GM18502 (cell line): ENCODE measurements at regions not wholly inside any gene's neighbourhood (a gene's known extent, or its start where the extent isn't known, plus 50 kb on each side); places are given as distances from the start of the nearest gene placed in this dataset.
"Not testable (repeated sequence)": the region's sequence is repeated elsewhere in the genome, so short reads cannot be mapped to it uniquely, and the experiment has no call there.

Experiments used
- ATAC-seq: cut with Tn5 transposase; IDR thresholded peaks from one replicate; pipeline ENCODE4 v1.9.1; 2021; ENCODE audit warnings: mild to moderate bottlenecking; ENCODE audit not compliant: unreplicated experiment, poor library complexity

- no peak for ATAC-seq
Observed at GRCh38 chr3:87120236-87120635, 106.9 kb upstream of the CHMP2B start.

DNA sequence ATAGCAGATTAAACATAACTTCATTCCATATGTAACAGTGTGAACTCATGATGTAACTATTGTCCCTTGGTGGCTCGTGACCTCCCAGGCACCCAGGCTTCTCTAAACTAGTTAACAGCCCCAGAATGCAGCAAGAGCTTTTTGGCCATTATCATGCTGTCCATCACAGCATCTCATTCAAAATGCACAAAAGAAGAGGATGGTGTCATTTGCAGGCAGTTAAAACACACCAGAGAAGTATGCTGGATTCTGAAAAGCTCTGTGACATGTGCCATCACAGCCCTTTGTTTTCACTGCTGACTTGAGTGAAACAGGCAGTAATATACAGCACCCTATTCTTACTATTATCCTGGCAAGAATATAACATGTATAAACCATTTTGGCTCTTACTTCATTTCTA lies 117.6 kb upstream of the CHMP2B start:
- no peak for ATAC-seq

DNA sequence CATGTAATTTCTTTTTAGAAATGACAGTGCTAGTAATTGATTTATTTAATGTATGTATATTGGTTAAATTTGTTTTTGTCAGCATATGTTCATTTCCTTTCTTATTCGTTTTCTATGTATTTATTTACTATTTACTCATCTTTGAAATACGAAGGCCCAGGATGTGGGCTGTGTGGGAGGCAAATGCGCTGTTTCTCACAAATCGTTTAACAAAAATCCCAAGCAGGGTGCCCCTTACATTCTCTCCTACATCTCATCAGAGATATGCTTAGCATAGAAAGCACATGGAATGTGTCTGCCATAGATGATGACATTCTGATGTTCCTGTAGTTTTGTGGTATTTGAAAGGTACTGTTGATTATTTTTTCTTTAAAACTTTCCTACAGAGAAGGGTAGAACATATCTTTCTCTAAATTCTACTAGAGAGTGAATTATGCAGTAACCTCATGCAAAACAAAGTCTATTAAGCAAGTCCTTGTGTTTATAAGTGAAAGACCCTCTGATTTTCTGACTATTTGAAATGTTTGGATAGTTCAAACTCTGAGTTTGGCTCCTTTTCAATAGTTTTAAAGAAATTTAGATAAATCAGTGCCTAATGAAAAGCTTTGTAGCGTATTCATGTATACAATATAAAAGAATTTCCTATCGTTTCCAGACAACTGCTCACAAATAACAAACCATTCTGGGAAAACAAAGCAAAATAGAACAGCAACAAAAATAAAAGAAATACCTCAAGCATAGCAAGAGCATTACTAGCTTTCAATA lies 111.1 kb upstream of the VGLL3 start:
- no peak for ATAC-seq

DNA sequence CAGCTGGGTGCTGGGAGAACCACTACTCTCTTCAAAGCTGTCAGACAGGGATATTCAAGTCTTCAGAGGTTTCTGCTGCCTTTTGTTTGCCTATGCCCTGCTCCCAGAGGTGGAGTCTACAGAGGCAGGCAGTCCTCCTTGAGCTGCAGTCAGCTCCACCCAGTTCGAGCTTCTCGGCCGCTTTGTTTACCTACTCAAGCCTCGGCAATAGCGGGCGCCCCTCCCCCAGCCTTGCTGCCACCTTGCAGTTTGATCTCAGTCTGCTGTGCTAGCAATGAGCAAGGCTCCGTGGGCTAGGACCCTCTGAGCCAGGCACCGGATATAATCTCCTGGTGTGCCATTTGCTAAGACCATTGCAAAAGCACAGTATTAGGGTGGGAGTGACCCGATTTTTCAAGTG lies 106.8 kb upstream of the VGLL3 start:
- ATAC-seq = not testable (repeated sequence)

GRCh38 chr3:87090631-87091030 lies 99.7 kb upstream of the VGLL3 start:
- no peak for ATAC-seq

DNA sequence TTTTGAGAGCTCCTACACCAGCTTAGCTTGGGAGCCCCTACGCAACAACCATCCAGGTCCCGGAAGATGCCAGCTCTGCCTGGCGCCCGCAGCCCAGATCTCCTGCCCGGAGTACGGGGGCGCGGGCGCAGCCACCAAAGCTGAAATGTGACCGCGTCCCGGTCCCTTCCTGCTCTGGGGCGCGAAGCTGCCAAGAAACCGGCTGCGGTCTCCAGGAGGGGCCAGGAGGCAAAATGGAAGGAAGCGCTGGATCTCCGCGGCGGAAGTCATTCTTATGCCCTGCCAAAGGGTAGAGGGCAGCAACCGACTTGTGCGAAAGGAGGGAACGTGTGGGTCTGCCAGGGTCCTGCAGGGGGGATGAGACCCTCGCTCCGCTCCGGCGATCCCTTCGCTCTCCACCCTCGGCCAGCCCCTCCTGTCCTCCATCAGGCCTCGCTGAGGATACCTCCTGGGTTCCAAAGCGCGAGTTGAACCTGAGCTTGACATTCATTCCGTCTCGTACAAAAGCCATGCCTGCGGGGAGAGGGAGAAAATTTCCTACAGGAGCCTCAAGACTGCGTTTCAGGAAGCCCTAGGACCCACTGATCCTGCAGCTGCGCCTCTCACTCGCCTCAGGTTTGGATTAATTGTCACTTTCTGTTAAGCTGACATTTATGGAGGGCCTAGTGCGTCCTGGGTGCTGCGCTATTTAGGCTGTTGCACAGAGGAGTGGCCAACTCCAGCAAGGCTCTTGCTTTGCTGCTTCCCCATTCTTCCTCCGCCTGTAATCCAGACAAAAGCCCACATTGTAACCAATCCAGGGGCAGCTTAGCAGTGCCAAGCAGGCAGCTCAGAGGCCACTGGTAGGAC lies 98.3 kb upstream of the VGLL3 start:
- peak; percentile 79 for ATAC-seq

GRCh38 chr3:87088430-87088992 lies 97.6 kb upstream of the VGLL3 start:
- no peak for ATAC-seq

DNA sequence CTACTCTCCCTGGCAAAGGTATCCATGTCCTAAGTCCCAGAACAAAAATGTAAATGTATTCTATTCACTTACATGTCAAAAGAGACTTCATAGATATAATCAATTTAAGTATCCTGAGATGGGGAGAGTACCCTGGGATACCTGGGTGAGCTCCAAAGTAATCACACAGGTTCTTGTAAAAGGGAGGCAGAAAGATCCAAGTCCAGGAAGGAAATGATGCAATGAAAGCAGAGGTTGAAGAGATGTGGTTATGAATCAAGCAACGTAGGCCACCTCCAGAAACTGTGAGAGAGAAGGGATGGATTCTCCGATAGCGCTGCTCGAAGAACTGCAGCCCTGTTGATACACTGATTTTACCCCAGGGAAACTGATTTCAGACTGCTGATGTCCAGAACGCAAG lies 93.9 kb upstream of the VGLL3 start:
- no peak for ATAC-seq

DNA sequence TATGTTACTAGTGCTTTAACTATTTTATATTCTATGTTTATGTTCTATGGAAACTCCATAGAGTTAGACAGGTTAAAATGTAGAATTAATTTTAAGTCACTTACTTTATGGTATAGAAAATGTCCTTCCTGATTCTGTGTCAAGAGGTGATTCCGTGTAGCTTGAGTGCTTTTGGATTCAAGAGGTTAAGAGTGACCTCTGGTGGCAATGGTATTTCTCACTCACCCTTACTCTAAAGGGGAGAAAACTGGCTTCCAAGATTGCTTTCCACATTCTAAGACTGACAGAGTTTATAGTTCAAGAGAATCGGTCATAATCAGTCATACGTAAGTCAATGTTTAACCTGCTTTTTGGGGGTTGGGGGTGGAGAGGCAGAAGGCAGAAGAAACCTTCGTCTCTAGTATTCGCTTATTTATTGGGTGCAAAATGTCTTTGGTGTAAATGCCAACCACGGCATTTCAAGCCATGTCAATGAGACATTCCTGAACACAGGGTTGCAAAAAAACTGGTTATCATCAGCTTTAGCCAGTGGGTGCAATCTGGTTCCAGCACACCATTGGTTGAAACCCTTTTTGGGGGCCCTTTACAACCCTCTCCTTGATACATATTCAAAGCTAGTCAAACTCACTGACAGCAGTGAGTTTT lies 92.0 kb upstream of the VGLL3 start:
- peak; percentile 83 for ATAC-seq

DNA sequence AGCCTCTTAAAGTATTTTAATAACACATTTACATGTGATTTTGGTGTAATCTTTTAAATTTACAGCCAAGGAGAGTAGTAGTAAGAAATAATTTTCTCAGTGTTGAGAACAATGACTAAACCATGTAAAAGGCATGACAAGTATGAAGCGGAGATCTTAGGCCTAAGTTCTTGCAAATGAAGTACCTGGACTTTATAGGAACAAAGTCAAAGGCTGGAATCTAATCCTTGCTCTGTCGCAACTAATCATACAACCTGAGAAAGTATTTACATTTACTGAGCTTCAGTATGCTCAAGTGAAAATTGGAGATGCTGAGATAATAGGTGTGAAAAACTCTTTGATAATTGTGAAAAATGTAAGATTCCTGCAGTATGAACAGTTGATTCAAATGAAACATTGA lies 86.4 kb upstream of the VGLL3 start:
- no peak for ATAC-seq

DNA sequence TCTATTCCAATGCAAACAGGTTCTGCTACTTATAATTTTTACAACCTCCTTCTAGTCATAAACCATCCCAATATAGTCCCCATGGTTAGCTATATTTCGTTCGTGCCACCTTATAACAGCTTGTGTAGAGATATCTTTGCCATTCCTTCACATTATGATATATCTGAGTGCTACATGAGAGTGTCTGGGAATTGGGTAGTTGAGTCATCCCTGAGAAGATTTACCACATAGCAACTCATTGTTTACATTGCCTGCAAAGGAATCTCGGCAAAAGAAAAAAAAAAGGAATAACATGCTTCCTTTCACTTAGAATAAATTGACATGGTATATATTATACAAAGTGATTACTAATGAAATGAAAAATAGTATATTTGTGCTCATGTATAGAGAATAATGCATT lies 86.0 kb upstream of the VGLL3 start:
- ATAC-seq = no peak

DNA sequence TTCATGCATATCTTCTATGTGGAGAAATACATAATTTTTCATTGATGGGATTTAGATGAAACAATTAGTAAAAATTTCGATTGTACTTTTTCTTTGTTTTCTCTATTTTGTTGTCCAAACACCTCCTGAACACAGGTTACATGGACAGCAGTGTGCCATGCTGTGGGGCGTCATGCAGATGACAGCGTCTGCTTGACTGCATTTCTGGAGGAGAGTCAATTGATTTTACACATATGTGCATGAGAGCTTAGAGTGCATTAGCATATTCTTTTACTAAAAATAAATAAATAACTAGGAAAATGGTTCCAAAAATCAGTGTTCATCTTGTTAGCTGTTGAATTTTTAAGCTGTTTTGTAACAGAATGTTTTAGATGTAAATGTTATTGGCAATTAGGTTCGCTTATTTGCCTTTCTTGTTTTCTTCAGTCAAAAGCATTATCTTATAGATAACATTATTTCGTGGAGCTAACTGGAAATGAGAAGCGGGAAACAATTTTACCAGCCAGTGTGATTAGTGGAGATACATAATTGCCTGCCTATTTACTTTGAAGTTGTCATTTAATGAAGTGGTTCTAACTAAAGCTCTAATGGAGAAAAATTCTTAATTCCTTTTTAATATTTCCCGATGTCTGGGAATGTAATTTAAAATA lies 82.7 kb upstream of the VGLL3 start:
- ATAC-seq = no peak

DNA sequence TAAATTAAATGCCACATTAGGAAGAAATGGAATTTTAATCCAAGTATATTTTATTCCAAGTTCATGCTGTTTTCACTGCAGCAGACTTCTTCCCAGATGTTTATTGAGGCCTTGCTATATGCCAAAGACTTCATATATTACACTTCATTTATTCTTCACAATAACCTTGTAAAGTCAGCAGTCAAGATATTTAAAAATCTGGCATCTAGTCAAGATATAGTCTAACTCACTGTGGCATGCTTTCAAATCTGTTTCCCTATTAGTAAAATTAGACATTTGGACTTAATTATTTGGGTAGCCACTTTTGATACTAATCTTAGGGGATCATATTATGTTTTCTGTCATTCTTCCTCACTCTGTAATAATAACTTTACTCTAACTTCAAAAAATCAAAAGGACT lies 81.5 kb upstream of the VGLL3 start:
- no peak for ATAC-seq

DNA sequence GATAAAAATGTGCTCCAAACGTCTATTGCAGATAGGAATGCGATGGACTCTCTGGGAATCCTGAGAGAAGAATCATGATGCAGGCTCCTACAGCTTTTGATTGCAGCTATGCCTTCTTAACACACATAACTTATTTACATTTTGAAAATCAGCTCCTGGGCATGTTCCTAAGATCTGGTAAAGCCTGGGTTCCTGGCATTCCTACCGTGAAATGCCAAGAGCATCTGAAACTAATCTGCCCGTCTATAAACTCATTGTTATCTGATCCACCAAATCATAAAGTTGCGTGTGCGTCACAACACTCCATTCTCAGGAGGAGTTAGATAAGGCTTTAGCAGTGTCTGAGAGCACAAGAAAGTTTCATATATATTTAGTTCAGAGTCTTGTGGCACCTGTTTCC lies 79.0 kb upstream of the VGLL3 start:
- ATAC-seq = no peak

- ATAC-seq = no peak
Observed at GRCh38 chr3:87069021-87069420, 78.1 kb upstream of the VGLL3 start.

DNA sequence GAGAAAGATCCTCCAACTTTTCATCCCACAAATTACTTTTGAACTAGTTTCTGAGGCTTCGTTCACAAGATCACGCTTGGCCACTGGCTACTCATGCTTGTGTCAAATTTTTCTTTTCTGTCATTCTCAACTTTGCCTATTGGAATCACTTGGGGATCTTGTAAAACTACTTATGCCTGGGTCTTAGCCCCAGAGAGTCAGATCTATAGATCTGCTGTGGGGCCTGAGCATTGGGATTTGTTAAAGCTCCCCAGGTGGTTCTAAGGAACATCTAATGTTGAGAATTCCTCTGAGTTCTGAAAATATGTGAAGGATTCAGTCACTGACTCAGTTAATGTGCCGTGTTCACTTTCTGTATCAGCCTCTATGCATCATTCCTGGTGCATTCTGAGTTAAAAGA lies 71.7 kb upstream of the VGLL3 start:
- no peak for ATAC-seq

- no peak for ATAC-seq
Observed at GRCh38 chr3:87057474-87057873, 66.5 kb upstream of the VGLL3 start.

DNA sequence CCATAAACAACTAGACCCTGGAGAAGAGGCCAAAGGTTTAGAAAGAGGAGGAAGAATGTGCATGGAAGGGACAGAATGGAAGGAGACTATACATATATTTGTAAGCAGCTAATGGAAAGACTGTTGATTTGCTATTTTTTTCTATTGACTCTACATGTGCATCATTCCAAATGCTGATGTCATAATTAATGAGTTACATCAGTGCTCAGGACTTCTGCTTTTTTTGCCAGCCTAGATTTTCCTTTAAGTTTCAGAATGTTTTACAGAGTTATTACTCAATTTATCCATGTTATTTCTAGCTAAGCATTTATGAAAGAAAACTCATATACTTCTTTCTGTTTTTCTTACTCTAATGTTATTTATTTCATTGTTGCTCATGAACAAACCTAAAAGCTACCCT lies 62.6 kb upstream of the VGLL3 start:
- no peak for ATAC-seq

- ATAC-seq = no peak
Observed at GRCh38 chr3:87052499-87053260, 61.7 kb upstream of the VGLL3 start.

DNA sequence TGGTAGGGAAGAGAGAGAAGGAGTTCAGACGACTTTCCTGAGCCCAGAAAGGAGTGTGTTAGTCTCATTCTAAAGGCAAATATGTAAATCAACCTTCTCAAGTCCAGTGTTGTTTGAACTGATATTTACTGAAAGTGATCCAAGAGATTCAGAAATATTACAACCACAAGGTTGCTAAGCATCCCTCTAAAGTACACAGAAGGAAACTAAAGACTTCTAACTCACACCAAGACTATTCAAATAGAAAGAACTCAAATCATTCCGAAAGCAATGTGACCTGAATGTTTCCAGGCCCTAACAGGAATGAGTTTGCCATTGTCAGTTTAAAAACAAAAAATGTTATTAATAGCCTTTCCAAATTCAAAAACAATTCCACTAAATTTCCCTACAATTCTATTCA lies 56.9 kb upstream of the VGLL3 start:
- no peak for ATAC-seq
